ENCODE measurements at regions not wholly inside any gene's neighbourhood (a gene's known extent, or its start where the extent isn't known, plus 50 kb on each side); places are given as distances from the start of the nearest gene placed in this dataset.

DNA sequence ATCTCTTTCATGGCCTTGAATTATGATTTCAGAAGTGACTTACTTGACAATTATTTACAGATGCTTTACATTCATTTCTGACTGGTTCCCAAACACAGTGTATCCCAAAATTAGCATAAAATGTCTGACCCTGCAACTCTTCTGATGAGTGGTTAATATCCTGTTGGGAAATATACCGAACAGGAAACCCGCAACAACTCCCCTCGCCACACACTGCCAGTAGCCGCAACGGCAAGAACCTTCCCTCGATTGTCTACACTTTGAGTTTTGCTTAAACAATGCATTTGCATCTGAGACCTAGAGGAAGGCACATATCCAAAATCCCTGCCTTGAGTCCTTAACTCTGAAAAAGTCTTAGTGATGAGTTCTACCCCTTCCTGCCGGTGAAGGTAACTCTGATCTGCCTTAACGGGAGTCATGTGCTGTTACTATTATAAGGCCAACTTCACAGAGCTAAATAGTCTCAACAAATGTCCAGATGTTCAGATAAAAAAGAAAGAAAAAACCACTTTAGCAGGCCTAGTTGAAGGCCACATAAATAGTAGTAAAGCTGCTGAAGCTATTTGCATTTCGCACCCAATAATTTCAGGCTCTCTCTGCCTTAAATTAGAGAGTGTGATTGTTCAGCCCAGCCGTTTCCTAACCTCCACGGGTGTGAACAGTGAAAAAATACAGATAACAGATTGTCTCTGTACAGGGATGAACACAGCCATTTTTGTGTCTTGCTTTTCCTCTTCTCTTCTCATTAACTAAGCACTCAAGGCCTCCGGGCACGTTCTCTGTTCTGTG lies 321.1 kb downstream of the HS3ST3B1 start:
- no peaks in the 10 kb centered on the region for H3K9me3 ChIP-seq
- TF ChIP-seq CTCF (IDR thresholded peaks at IDR 0.05), result no peak
- no peaks in the 10 kb centered on the region for H3K36me3 ChIP-seq
- no peak overlapping the region for H3K27ac ChIP-seq
- H3K4me1 ChIP-seq, result no peaks in the 10 kb centered on the region
- no peaks in the 10 kb centered on the region for H3K27me3 ChIP-seq
- no peak for DNase-seq (ENCODE audit: low spot score)
- no peak overlapping the region for H3K4me3 ChIP-seq

GRCh38 chr17:14619821-14620220 lies 318.9 kb downstream of the HS3ST3B1 start:
- Histone ChIP-seq H3K36me3 (no peaks in the 10 kb centered on the region), H3K27ac (no peak overlapping the region), H3K9me3 (no peaks in the 10 kb centered on the region), H3K27me3 (no peaks in the 10 kb centered on the region), H3K4me3 (no peak overlapping the region), H3K4me1 (no peaks in the 10 kb centered on the region)
- TF ChIP-seq CTCF (IDR thresholded peaks at IDR 0.05), result no peak
- no peak for DNase-seq (ENCODE audit: low spot score)

- no peaks in the 10 kb centered on the region for H3K4me1 ChIP-seq
Observed at GRCh38 chr17:14616528-14616927, 315.6 kb downstream of the HS3ST3B1 start.

GRCh38 chr17:14605267-14605599 lies 304.4 kb downstream of the HS3ST3B1 start:
- H3K27ac ChIP-seq, result no peak overlapping the region

More at GRCh38 chr17:14616528-14616927, 315.6 kb downstream of the HS3ST3B1 start:
- H3K27me3 ChIP-seq, result no peaks in the 10 kb centered on the region
- no peak overlapping the region for H3K27ac ChIP-seq
- DNase-seq (ENCODE audit: low spot score), result no peak
- H3K4me3 ChIP-seq, result no peak overlapping the region
- H3K9me3 ChIP-seq, result no peaks in the 10 kb centered on the region
- no peaks in the 10 kb centered on the region for H3K36me3 ChIP-seq
- TF ChIP-seq CTCF (IDR thresholded peaks at IDR 0.05), result no peak

DNA sequence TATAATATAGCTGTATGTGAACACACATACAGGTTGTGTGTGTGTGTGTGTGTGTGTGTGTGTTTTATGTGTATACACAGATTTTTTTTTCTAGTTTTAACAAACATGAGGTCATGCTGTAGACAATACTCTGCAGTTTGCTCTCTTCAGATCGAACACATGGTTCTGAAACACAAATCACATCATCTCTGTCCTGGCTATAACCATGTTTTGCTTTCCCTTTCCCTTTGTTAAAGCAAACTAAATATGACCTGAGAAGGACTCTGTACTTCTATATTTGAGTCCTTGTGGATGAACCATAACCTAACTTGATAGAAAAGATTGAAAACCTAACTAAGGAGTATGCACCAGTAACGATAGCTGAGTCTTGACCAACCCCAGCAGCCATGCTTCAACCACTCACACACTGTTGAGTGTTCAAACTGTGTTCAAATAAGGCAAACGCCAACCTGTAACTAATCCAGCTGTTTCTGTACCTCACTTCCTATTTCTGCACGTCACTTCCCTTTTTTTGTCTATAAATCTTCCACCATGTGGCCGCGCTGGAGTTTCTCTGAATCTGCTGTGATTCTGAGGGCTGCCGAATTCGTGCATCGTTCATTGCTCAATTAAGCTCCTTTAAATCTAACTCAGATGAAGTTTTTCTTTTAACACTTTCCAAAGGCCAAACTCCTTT lies 303.8 kb downstream of the HS3ST3B1 start:
- no peak for DNase-seq (ENCODE audit: low spot score)
- no peak for TF ChIP-seq CTCF (IDR thresholded peaks at IDR 0.05)
- Histone ChIP-seq H3K27ac (no peak overlapping the region), H3K4me1 (no peaks in the 10 kb centered on the region), H3K9me3 (no peaks in the 10 kb centered on the region), H3K36me3 (no peaks in the 10 kb centered on the region), H3K27me3 (no peaks in the 10 kb centered on the region), H3K4me3 (no peak overlapping the region)

More at GRCh38 chr17:14605267-14605599, 304.4 kb downstream of the HS3ST3B1 start:
- no peak for TF ChIP-seq CTCF (IDR thresholded peaks at IDR 0.05)
- H3K9me3 ChIP-seq, result no peaks in the 10 kb centered on the region
- no peak overlapping the region for H3K4me3 ChIP-seq
- H3K4me1 ChIP-seq, result no peaks in the 10 kb centered on the region
- H3K36me3 ChIP-seq, result no peaks in the 10 kb centered on the region
- DNase-seq (ENCODE audit: low spot score), result peak; percentile 64
- no peaks in the 10 kb centered on the region for H3K27me3 ChIP-seq
